ENCODE measurements at regions not wholly inside any gene's neighbourhood (a gene's known extent, or its start where the extent isn't known, plus 50 kb on each side); places are given as distances from the start of the nearest gene placed in this dataset.

- BruUV-seq (replicated peaks), result no TSS peak
- Histone ChIP-seq H3K9me2 (ENCODE audit: insufficient read depth) (no peaks in the 10 kb centered on the region), H3K9me3 (ENCODE audit: insufficient read depth, low read depth) (no peaks in the 10 kb centered on the region; the same call in 1 of the 2 replicates), H3K27ac (no peak overlapping the region), H3K36me3 (ENCODE audit: low read depth) (no peaks in the 10 kb centered on the region), H3K4me1 (replicated peaks; ENCODE audit: insufficient read depth) (peaks cover 29% of the 10 kb centered on the region), H3K4me2 (no peak overlapping the region), H4K20me1 (ENCODE audit: insufficient read depth) (no peaks in the 10 kb centered on the region), H3K79me2 (ENCODE audit: low read depth) (no peaks in the 10 kb centered on the region), H3K27me3 (ENCODE audit: insufficient read depth, low read depth) (no peaks in the 10 kb centered on the region), H3F3A (ENCODE audit: insufficient read depth, low read depth) (peaks cover 17% of the 10 kb centered on the region; the same call in 1 of the 2 replicates), H3K4me3 (no peak overlapping the region), H2AFZ (no peak overlapping the region)
- ChIA-PET CTCF (no interaction called here), POLR2A (ENCODE audit: unreplicated experiment) (no interaction called here)
- no peak for DNase-seq
- intact Hi-C loops (cut with micrococcal nuclease; ENCODE audit: unreplicated experiment), result no loop called here
- TF ChIP-seq EZH2 (IDR thresholded peaks at IDR 0.05; ENCODE audit: low read depth) (no peak), CTCF (conservative IDR thresholded peaks at IDR 0.05) (no peak)
Measured at GRCh38 chr10:78942091-78942501, 126.7 kb upstream of the ZMIZ1 start.

GRCh38 chr10:78944723-78945312 lies 123.9 kb upstream of the ZMIZ1 start:
- H3F3A ChIP-seq (ENCODE audit: insufficient read depth, low read depth), result peaks cover 20% of the 10 kb centered on the region; the same call in 1 of the 2 replicates
- H3K4me1 ChIP-seq (replicated peaks; ENCODE audit: insufficient read depth), result peaks cover 26% of the 10 kb centered on the region
- DNase-seq, result peak; percentile 53 to 59
- CTCF ChIA-PET, result interaction anchor here (0.6 kb wide), 1 partner anchor 19 kb away, joined by 3 read pairs; no protein-coding TSS in a partner anchor
- no peaks in the 10 kb centered on the region for H3K27me3 ChIP-seq (ENCODE audit: insufficient read depth, low read depth)
- no peak overlapping the region for H3K4me3 ChIP-seq
- H3K36me3 ChIP-seq (ENCODE audit: low read depth), result no peaks in the 10 kb centered on the region
- no peaks in the 10 kb centered on the region for H3K9me2 ChIP-seq (ENCODE audit: insufficient read depth)
- intact Hi-C loops (cut with micrococcal nuclease; ENCODE audit: unreplicated experiment), result no loop called here
- H4K20me1 ChIP-seq (ENCODE audit: insufficient read depth), result no peaks in the 10 kb centered on the region
- H3K9me3 ChIP-seq (ENCODE audit: insufficient read depth, low read depth), result no peaks in the 10 kb centered on the region; the same call in 1 of the 2 replicates
- BruUV-seq (replicated peaks), result no TSS peak
- no peak overlapping the region for H3K27ac ChIP-seq
- no peaks in the 10 kb centered on the region for H3K79me2 ChIP-seq (ENCODE audit: low read depth)
- TF ChIP-seq CTCF (conservative IDR thresholded peaks at IDR 0.05), result no peak
- no peak for TF ChIP-seq EZH2 (IDR thresholded peaks at IDR 0.05; ENCODE audit: low read depth)
- no peak overlapping the region for H2AFZ ChIP-seq
- H3K4me2 ChIP-seq, result no peak overlapping the region
- POLR2A ChIA-PET (ENCODE audit: unreplicated experiment), result interaction anchor here (0.7 kb wide), 1 partner anchor 20 kb away, joined by 5 read pairs; no protein-coding TSS in a partner anchor

DNA sequence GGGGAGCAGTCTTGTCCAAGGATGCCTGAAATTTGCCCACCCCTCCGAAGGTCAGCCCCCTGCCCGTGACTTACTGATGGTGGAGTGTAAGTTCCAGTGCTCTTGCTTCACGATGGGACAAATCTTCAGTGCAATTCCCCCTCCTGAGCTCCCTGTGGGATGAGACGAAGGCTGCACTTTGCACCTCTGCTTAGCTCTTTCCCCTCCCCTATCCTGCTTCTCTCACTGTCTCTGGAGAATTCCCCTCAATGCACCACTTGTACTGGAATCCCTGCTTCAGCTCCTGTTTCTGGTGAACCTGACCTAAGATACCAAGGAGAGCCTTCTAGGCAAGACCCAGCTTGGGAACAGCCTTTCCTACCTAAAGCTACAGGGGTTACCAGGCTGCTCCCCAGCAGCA lies 122.9 kb upstream of the ZMIZ1 start:
- Histone ChIP-seq H3K27ac (no peak overlapping the region), H3K4me2 (no peak overlapping the region), H4K20me1 (ENCODE audit: insufficient read depth) (no peaks in the 10 kb centered on the region), H3F3A (ENCODE audit: insufficient read depth, low read depth) (peaks cover 20% of the 10 kb centered on the region; the same call in 1 of the 2 replicates), H3K9me3 (ENCODE audit: insufficient read depth, low read depth) (no peaks in the 10 kb centered on the region; the same call in 1 of the 2 replicates), H3K4me3 (no peak overlapping the region), H3K79me2 (ENCODE audit: low read depth) (no peaks in the 10 kb centered on the region), H3K9me2 (ENCODE audit: insufficient read depth) (no peaks in the 10 kb centered on the region), H2AFZ (no peak overlapping the region), H3K36me3 (ENCODE audit: low read depth) (no peaks in the 10 kb centered on the region), H3K27me3 (ENCODE audit: insufficient read depth, low read depth) (no peaks in the 10 kb centered on the region), H3K4me1 (replicated peaks; ENCODE audit: insufficient read depth) (peaks cover 26% of the 10 kb centered on the region)
- BruUV-seq (replicated peaks), result no TSS peak
- intact Hi-C loops (cut with micrococcal nuclease; ENCODE audit: unreplicated experiment), result no loop called here
- ChIA-PET POLR2A (ENCODE audit: unreplicated experiment) (no interaction called here), CTCF (no interaction called here)
- DNase-seq, result no peak
- TF ChIP-seq CTCF (conservative IDR thresholded peaks at IDR 0.05) (no peak), EZH2 (IDR thresholded peaks at IDR 0.05; ENCODE audit: low read depth) (no peak)

All from PC-9 (cell line).